GM10266 (cell line): ENCODE measurements at regions not wholly inside any gene's neighbourhood (a gene's known extent, or its start where the extent isn't known, plus 50 kb on each side); places are given as distances from the start of the nearest gene placed in this dataset.

Experiments
- DNase-seq: peaks from one replicate; pipeline ENCODE4 v3.0.0; 2012; ENCODE audit errors: extremely low spot score
- CTCF ChIP-seq: IDR thresholded peaks from 2 replicates; pipeline ENCODE4 v1.5.1; 2012; ENCODE audit warnings: mild to moderate bottlenecking, low read depth; ENCODE audit not compliant: control insufficient read depth, insufficient read depth; ENCODE audit errors: missing control alignments

- no peak for TF ChIP-seq CTCF
- no peak for DNase-seq
These were observed 205.1 kb upstream of the RGMA start for GRCh38 chr15:93294066-93294465.

DNA sequence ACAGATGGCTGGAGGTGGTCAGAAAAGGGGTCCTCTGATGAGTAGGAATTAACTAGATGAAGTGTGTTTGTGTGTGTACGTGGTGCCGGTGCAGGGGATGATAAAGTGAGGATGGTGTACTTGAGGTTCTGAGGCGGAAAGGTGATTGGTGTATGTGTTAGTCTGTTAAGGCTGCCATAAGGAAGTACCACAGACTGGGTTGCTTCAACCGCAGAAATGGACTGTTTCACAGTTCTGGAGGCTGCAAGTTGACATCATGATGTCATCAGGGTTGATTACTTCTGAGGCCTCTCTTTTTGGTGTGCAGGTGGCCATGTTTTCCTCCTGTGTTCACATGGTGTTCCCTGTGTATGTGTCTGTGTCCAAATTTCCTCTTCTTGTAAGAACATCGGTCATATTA is 202.4 kb upstream of the RGMA start:
- no peak for TF ChIP-seq CTCF
- no peak for DNase-seq

DNA sequence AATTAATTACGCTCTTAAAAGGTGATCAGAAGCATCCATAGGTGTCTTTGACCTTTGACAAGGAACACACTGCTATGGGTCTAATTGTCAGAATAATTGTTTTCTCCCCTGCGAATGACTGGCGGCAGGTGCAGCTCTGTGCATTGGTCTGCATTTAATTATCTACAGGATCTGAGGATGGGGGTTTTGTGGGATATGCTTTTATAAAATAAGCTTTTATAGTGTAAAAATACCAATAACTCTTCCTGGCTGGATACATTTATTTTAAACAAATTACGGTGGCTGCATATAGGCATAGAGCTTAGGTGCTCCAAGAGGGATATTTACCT is 201.6 kb upstream of the RGMA start:
- DNase-seq = no peak
- no peak for TF ChIP-seq CTCF

GRCh38 chr15:93289941-93290617 is 201.1 kb upstream of the RGMA start:
- no peak for TF ChIP-seq CTCF

GRCh38 chr15:93288728-93289294 is 199.8 kb upstream of the RGMA start:
- DNase-seq = no peak
- TF ChIP-seq CTCF = no peak

More at GRCh38 chr15:93289941-93290617, 201.1 kb upstream of the RGMA start:
- no peak for DNase-seq

GRCh38 chr15:93286446-93286845 is 197.4 kb upstream of the RGMA start:
- no peak for DNase-seq
- no peak for TF ChIP-seq CTCF

DNA sequence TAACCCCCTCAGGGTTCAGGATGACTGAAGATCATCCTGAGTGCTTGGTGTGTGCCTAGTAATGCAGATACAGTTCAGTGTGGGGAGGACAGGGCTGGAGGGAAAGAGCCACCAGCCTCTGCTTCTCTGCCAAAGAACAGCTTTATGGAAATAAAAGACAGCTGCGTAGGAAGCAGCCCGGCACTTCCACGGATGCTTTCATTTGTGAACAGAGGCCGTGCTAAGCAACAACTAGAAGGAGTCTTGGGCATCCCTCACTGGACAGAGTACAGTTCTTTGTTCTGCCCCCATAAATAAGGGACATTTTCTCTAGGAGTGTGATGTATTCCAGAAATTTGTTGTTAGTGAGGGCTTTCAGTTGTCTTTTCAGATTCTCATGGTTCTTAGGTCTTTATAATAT is 194.8 kb upstream of the RGMA start:
- no peak for DNase-seq
- no peak for TF ChIP-seq CTCF
